GM08714 (cell line): ENCODE measurements at regions not wholly inside any gene's neighbourhood (a gene's known extent, or its start where the extent isn't known, plus 50 kb on each side); places are given as distances from the start of the nearest gene placed in this dataset.

Experiments used
- H3K4me3 ChIP-seq: fragments of 200-500 bp; sonication (Bioruptor generic); 2 replicates; pipeline ENCODE4 v1.5.1; 2014; ENCODE audit warnings: mild to moderate bottlenecking, low read length, inconsistent platforms
- ZNF274 ChIP-seq: IDR thresholded peaks from 2 replicates; pipeline ENCODE4 v1.6.1; 2012; ENCODE audit warnings: mild to moderate bottlenecking, low read depth, low read length

GRCh38 chr4:182103614-182104319, 139.4 kb upstream of the TENM3 start:
- no peak for TF ChIP-seq ZNF274
- no peak overlapping the region for H3K4me3 ChIP-seq

- no peak for TF ChIP-seq ZNF274
- no peak overlapping the region for H3K4me3 ChIP-seq
These were observed 137.8 kb upstream of the TENM3 start for GRCh38 chr4:182105416-182105815.

DNA sequence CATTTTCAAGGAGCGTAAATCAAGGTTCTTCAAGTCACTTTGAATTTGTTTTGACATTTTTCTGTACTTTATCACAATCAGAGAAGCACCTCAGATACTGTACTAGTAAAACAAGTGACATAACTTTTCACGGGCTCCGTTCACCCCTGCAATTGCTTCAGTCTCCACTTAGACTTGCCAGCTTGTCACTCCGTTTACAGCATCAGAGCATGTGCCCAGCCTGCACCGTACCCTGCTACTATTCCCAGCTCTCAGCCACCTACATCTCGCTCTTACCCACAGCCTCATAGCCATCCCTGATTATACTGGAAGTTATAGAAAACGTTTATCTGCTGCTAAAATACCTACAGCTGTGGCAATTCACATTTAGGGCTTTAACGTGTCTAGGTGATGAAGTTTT, 135.3 kb upstream of the TENM3 start:
- TF ChIP-seq ZNF274, result no peak
- H3K4me3 ChIP-seq, result no peak overlapping the region

DNA sequence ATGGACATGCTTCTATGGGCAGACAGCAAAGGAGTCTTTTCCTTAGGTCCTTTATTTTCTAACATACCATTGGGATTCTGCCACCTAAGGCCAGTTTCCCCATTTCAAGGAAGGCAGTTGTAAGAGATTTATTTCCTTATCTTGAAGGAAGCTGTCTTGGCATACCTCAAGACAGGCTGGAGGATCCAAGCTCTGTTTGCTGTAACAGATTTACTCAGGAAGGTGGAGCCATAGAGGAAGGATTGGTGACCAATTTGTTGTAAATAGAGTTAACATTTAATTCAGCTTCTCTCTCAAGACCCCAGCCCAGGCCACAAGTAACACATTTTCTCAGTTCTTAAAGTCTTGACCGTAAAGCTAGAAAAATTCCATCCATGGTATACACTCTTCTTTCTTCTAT, 131.6 kb upstream of the TENM3 start:
- no peak for TF ChIP-seq ZNF274
- no peak overlapping the region for H3K4me3 ChIP-seq

DNA sequence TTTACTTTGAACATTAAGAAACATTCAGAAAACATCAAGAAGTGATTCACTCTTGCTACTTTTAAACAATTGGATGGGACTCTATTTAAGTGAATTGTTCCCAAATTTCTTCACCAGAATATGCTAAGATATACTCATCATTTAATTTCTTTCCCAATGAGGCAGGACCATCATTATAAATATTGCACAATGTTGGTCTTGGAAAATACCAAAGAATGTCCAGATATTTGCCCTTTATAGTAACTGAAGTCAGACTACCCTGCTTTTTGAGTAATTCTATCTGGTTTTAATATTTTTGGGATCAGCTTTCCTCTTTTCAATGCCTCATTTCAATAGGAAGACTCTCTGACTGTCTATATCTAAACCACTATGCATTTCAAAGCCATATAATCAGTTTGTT, 129.4 kb upstream of the TENM3 start:
- H3K4me3 ChIP-seq, result no peak overlapping the region
- TF ChIP-seq ZNF274, result no peak

DNA sequence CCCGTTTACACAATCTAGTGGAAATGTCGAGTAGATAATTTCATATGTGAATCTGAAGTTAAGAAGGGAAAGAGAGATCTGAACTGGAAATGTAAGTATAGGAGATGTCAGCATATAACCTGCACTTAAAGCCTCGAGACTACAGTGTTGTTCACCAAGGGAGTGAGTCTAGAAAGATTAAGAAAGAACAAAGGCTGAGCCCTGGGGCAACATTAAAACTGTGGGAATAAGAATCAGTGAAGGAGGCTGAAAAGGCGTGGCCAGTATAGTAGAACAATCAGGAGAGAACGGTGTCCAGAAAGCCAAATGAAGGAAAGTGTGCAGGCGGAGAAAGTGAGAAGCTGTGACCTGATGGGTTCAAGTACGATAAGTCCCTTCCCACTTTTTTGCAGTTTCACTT, 118.8 kb upstream of the TENM3 start:
- no peak for TF ChIP-seq ZNF274

DNA sequence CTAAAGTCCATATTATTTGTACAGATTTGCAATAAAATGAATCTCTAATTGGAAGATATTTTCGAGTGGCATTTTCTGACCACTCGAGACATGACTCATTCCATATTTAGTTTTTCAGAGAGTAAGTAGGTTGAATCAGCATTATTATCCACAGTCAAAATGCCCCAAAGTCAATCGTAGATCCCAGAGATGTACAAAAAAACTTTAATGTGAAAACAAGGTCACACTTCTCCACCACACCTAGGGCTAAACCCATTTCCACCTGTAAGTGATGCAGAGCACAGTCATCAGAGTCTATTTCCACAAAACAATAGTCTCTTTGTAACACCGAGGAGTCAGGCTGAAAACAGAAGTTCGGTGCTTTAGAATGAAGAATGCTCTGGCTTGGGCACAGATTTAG, 117.1 kb upstream of the TENM3 start:
- H3K4me3 ChIP-seq, result no peak overlapping the region
- no peak for TF ChIP-seq ZNF274

More for the DNA sequence above, 118.8 kb upstream of the TENM3 start:
- H3K4me3 ChIP-seq, result no peak overlapping the region

DNA sequence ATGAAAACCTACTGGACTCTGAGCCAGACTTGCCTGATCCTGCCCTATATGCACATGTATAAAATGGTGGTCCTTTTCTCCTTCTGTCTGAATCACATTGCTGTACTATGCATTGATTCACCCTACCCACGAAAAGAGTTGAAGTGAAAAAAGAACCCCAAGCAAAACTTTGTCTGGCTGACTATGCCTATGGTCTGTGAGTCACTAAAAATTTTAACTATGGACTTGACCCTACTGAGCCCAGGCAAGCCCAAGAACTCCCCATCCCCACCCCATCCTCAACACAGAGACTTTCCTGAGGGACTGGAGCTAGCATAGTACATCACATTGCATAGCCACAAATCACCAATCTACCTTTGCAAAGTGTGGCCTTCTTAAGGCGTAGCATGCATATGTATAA, 116.6 kb upstream of the TENM3 start:
- H3K4me3 ChIP-seq, result no peak overlapping the region
- no peak for TF ChIP-seq ZNF274

DNA sequence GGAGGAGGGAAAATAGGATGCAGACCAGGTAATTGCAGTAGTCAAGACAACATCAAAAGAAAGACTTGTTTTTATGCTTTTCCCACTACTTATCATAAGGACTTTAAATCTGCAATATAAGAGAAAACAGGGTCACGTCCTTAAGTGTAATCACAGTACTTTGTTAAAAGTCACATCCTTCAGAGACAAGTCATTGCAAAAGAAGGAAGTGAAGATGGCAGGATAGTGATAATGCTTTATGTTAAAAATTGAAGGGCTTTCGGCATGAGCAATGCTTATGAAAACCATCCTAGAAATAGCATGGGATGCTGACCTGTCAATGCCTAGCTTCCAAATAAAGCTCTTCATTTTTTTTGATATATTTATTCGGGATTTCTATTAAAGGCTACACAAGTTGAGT, 110.2 kb upstream of the TENM3 start:
- H3K4me3 ChIP-seq, result no peak overlapping the region
- TF ChIP-seq ZNF274, result no peak

DNA sequence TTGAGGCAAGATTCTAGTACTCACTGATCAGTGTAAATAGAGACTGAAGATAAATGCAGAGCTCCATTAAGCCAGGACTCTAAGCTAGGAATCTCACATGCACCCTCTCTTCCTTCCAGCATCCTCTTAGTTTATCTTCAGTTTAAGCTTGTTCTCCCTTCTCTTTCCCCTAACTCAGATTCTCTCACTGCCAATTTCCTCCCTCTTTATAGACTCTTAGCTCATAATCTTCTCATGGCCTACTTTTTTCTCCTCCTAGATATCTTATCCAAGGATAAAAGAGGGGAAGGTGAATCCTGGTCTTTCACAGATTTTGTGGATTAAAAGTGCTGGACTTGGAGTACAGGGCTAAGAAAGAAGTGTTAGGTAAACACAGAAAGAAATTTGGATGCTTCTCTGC, 108.9 kb upstream of the TENM3 start:
- TF ChIP-seq ZNF274, result no peak
- H3K4me3 ChIP-seq, result no peak overlapping the region

- H3K4me3 ChIP-seq, result no peak overlapping the region
- TF ChIP-seq ZNF274, result no peak
These were observed 107.0 kb upstream of the TENM3 start for GRCh38 chr4:182136201-182136600.

DNA sequence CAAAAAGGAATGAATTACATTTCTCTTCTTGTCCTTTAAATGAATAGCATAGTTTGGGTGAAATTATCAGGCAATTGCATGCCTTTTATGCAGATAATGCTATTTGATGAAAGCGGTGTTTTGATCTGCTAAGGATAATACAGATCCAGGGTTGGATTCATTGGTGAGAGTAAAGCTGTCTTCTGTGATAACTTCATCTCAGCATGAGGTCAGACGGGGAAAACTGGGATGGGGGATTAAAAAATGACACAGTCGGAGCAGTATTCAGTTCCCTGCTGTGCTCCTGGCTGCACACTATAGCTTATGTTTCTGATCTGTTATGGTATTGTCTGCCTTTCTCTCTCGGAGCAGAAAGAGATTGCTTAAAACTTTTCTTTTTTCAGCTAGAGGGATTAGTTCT, 105.9 kb upstream of the TENM3 start:
- no peak overlapping the region for H3K4me3 ChIP-seq
- no peak for TF ChIP-seq ZNF274

GRCh38 chr4:182139491-182139890, 103.7 kb upstream of the TENM3 start:
- peak overlapping the region; percentile 79; the same call in 1 of the 2 replicates for H3K4me3 ChIP-seq
- TF ChIP-seq ZNF274, result no peak

DNA sequence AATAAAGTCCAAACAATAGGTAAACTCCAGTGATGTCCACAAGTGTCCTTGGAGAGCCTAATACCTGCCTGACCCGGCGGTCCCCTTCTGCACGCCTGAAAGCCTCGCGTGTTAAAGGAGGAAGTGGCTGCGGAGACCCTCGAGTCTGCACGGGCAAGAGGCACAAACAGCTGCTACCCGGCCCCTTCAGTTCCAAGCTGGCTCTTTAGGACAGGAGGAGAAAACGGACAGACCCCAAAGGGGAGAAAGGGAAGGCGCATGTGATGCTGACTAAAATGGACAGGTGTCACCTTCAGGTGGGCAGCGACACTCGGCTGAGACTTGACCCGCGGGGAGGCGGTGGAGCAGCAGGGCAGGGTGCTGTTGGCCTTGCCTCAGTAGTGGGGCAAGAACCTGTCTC, 102.7 kb upstream of the TENM3 start:
- H3K4me3 ChIP-seq, result no peak overlapping the region
- no peak for TF ChIP-seq ZNF274

DNA sequence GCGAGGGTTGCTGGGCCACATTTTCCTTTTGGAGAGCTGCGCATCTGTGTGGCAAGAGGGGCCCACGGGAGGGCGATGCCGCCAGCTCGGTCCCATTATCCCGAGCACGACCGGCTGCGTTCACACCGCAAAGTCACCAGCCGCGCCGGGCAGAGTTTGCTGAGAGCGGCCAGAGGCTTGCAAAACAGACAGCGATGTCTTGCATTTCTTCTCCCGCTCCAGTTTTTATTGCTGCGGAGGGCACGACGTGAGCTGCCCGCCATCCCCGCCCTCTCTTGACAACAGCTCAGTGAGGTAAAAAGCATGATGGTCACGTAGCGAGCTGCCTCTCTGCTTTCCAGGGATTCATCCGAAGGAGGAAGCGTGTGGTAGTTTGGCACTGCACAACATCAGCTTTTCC, 102.1 kb upstream of the TENM3 start:
- no peak overlapping the region for H3K4me3 ChIP-seq

More for the DNA sequence above, 102.1 kb upstream of the TENM3 start:
- TF ChIP-seq ZNF274, result no peak
